Spleen (tissue), 7 donors: ENCODE measurements at regions not wholly inside any gene's neighbourhood (a gene's known extent, or its start where the extent isn't known, plus 50 kb on each side); places are given as distances from the start of the nearest gene placed in this dataset.
"Not testable (repeated sequence)": the region's sequence is repeated elsewhere in the genome, so short reads cannot be mapped to it uniquely, and the experiment has no call there.

Experiments
- POLR2A ChIP-seq, 3 donors: fragments of 450-650 bp; IDR thresholded peaks; one replicate each; pipeline ENCODE4 v1.5.1; 2017; ENCODE audit warnings: antibody characterized with exemption in 3 of 3, mild to moderate bottlenecking in 1 of 3
- POLR2AphosphoS5 ChIP-seq, 3 donors: sonication (generic); formaldehyde crosslinking; IDR thresholded peaks; one replicate each; pipeline ENCODE4 v1.5.1; 2017; ENCODE audit warnings: antibody characterized with exemption in 3 of 3
- TF ChIP-seq, protein P1 (sequence below), 11 experiments: fragments of 200-600 bp in 7 of 11; fragments of 450-650 bp in 4 of 11; sonication (generic) in 4 of 11; IDR thresholded peaks in 8 of 11; conservative IDR thresholded peaks in 3 of 11; 1 replicate in 7 of 11; 2 replicates in 4 of 11; pipeline versions ENCODE4 v1.4.0 to v1.8.0; 2016 to 2021; ENCODE audit warnings: antibody characterized with exemption in 11 of 11, inconsistent platforms in 4 of 11, mild to moderate bottlenecking in 1 of 11
- donor health status: DM: no; HTN: no; CAD: no; lungs with moderate emphysema.
- donor health status: DM: no; HTN: no; CAD: no.
- donor health status: DM: no; HTN: no; CAD: no.

DNA sequence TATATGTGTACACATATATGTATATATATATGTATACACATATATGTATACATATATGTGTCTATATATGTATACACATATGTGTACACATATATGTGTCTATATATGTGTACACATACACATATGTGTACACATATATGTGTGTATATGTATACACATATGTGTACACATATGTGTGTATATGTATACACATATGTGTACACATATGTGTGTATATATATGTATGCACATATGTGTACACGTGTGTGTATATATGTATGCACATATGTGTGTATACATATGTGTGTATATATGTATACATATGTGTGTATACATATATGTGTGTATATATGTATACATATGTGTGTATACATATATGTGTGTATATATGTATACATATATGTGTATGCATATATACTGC lies 76.7 kb upstream of the RBPJ start:
- TF ChIP-seq, protein P1, sequence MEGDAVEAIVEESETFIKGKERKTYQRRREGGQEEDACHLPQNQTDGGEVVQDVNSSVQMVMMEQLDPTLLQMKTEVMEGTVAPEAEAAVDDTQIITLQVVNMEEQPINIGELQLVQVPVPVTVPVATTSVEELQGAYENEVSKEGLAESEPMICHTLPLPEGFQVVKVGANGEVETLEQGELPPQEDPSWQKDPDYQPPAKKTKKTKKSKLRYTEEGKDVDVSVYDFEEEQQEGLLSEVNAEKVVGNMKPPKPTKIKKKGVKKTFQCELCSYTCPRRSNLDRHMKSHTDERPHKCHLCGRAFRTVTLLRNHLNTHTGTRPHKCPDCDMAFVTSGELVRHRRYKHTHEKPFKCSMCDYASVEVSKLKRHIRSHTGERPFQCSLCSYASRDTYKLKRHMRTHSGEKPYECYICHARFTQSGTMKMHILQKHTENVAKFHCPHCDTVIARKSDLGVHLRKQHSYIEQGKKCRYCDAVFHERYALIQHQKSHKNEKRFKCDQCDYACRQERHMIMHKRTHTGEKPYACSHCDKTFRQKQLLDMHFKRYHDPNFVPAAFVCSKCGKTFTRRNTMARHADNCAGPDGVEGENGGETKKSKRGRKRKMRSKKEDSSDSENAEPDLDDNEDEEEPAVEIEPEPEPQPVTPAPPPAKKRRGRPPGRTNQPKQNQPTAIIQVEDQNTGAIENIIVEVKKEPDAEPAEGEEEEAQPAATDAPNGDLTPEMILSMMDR (IDR thresholded peaks at IDR 0.05 in 8 of 11, conservative IDR thresholded peaks at IDR 0.05 in 3 of 11), result not testable (repeated sequence)
- TF ChIP-seq POLR2A, POLR2AphosphoS5 (IDR thresholded peaks at IDR 0.05): not testable (repeated sequence)
